ENCODE measurements at regions not wholly inside any gene's neighbourhood (a gene's known extent, or its start where the extent isn't known, plus 50 kb on each side); places are given as distances from the start of the nearest gene placed in this dataset.

GRCh38 chr5:43840424-43841125 lies 237.6 kb downstream of the NNT start:
- H3K27me3 ChIP-seq (ENCODE audit: insufficient read depth, low read length, poor library complexity, severe bottlenecking), result no peaks in the 10 kb centered on the region
- no peaks in the 10 kb centered on the region for H3K9me2 ChIP-seq (replicated peaks; ENCODE audit: low read depth, low read length)
- no peaks in the 10 kb centered on the region for H4K20me1 ChIP-seq (ENCODE audit: insufficient read depth, low read length, poor library complexity, severe bottlenecking)
- H3K4me3 ChIP-seq (ENCODE audit: low read length, poor library complexity, severe bottlenecking), result no peak overlapping the region
- H3F3A ChIP-seq (ENCODE audit: low read depth), result no peaks in the 10 kb centered on the region
- H3K9ac ChIP-seq (ENCODE audit: low read depth, low read length, poor library complexity, severe bottlenecking), result no peak overlapping the region
- H3K4me1 ChIP-seq (ENCODE audit: insufficient read depth, low read length, poor library complexity, severe bottlenecking), result no peaks in the 10 kb centered on the region
- H2AFZ ChIP-seq (ENCODE audit: low read length), result no peak overlapping the region
- no peak overlapping the region for H3K4me2 ChIP-seq (ENCODE audit: low read depth, low read length, poor library complexity, severe bottlenecking)
- H3K79me2 ChIP-seq (ENCODE audit: insufficient read depth, low read length), result no peaks in the 10 kb centered on the region
- H3K9me3 ChIP-seq (ENCODE audit: insufficient read depth, low read depth, low read length), result no peaks in the 10 kb centered on the region
- no peaks in the 10 kb centered on the region for H3K36me3 ChIP-seq (ENCODE audit: insufficient read depth, low read length)
- TF ChIP-seq CTCF (conservative IDR thresholded peaks at IDR 0.05; ENCODE audit: low read length), result no peak
- no peak for TF ChIP-seq EZH2phosphoT487 (IDR thresholded peaks at IDR 0.05; ENCODE audit: borderline replicate concordance)

DNA sequence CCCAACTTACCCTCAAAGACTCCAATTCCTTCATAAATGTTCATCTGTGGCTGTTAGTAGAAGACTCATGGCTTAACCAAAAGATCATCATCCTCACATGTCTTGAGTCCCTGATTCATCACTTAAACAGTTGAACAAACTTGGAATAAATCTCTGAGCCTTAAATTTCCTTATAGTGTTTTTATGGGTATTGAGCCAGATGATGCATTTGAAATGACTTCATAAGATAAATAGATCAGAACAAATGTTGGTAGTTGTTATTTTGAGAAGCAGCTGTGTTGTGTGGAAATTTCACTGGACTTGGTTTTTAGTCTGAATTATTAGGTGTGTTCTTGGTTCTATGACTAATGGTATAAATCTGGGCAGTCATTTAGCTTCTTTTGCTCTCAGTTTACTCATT lies 236.2 kb downstream of the NNT start:
- no peaks in the 10 kb centered on the region for H3K9me2 ChIP-seq (replicated peaks; ENCODE audit: low read depth, low read length)

DNA sequence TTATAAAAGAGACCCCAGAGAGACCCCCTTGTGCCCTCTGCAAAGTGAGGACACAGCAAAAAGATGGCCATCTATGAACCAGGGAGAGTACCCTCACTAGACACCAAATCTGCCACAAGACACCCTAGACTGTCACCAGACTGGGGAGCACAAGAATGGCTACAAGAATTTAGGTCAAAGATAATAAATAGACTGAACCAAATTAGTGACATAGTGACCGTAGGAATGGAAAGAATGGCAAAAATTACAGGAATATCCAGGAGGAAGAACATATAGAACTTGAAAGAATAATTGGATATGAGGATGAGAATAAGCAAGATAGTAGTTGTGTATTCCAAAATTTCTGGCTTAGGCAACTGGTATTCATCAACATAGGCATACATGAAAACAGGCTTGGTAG lies 235.0 kb downstream of the NNT start:
- Histone ChIP-seq H3K9ac (ENCODE audit: low read depth, low read length, poor library complexity, severe bottlenecking) (no peak overlapping the region), H3K4me1 (ENCODE audit: insufficient read depth, low read length, poor library complexity, severe bottlenecking) (no peaks in the 10 kb centered on the region)

More for the DNA sequence above, 236.2 kb downstream of the NNT start:
- H2AFZ ChIP-seq (ENCODE audit: low read length), result no peak overlapping the region
- H3K27me3 ChIP-seq (ENCODE audit: insufficient read depth, low read length, poor library complexity, severe bottlenecking), result no peaks in the 10 kb centered on the region
- TF ChIP-seq CTCF (conservative IDR thresholded peaks at IDR 0.05; ENCODE audit: low read length) (no peak), EZH2phosphoT487 (IDR thresholded peaks at IDR 0.05; ENCODE audit: borderline replicate concordance) (no peak)
- H3K4me1 ChIP-seq (ENCODE audit: insufficient read depth, low read length, poor library complexity, severe bottlenecking), result no peaks in the 10 kb centered on the region
- no peak overlapping the region for H3K4me2 ChIP-seq (ENCODE audit: low read depth, low read length, poor library complexity, severe bottlenecking)
- H3K9me3 ChIP-seq (ENCODE audit: insufficient read depth, low read depth, low read length), result no peaks in the 10 kb centered on the region
- H3K36me3 ChIP-seq (ENCODE audit: insufficient read depth, low read length), result no peaks in the 10 kb centered on the region
- no peak overlapping the region for H3K4me3 ChIP-seq (ENCODE audit: low read length, poor library complexity, severe bottlenecking)
- no peaks in the 10 kb centered on the region for H3K79me2 ChIP-seq (ENCODE audit: insufficient read depth, low read length)
- H3F3A ChIP-seq (ENCODE audit: low read depth), result no peaks in the 10 kb centered on the region
- no peaks in the 10 kb centered on the region for H4K20me1 ChIP-seq (ENCODE audit: insufficient read depth, low read length, poor library complexity, severe bottlenecking)
- H3K9ac ChIP-seq (ENCODE audit: low read depth, low read length, poor library complexity, severe bottlenecking), result no peak overlapping the region

More for the DNA sequence above, 235.0 kb downstream of the NNT start:
- Histone ChIP-seq H3K27me3 (ENCODE audit: insufficient read depth, low read length, poor library complexity, severe bottlenecking) (no peaks in the 10 kb centered on the region), H4K20me1 (ENCODE audit: insufficient read depth, low read length, poor library complexity, severe bottlenecking) (no peaks in the 10 kb centered on the region), H3K36me3 (ENCODE audit: insufficient read depth, low read length) (no peaks in the 10 kb centered on the region), H3K4me2 (ENCODE audit: low read depth, low read length, poor library complexity, severe bottlenecking) (no peak overlapping the region), H3K79me2 (ENCODE audit: insufficient read depth, low read length) (no peaks in the 10 kb centered on the region), H3K4me3 (ENCODE audit: low read length, poor library complexity, severe bottlenecking) (no peak overlapping the region), H3F3A (ENCODE audit: low read depth) (no peaks in the 10 kb centered on the region), H3K9me3 (ENCODE audit: insufficient read depth, low read depth, low read length) (no peaks in the 10 kb centered on the region), H3K9me2 (replicated peaks; ENCODE audit: low read depth, low read length) (no peaks in the 10 kb centered on the region), H2AFZ (ENCODE audit: low read length) (no peak overlapping the region)
- TF ChIP-seq EZH2phosphoT487 (IDR thresholded peaks at IDR 0.05; ENCODE audit: borderline replicate concordance), result no peak
- TF ChIP-seq CTCF (conservative IDR thresholded peaks at IDR 0.05; ENCODE audit: low read length), result no peak

Data from Loucy (cell line).